GDM1 (cell line): ENCODE measurements at regions not wholly inside any gene's neighbourhood (a gene's known extent, or its start where the extent isn't known, plus 50 kb on each side); places are given as distances from the start of the nearest gene placed in this dataset.

ENCODE experiments used
- DNase-seq: peaks from one replicate; lab custom pipeline; 2025; lab: John Stamatoyannopoulos, UW

GRCh38 chr2:2828774-2829368 lies 497.8 kb upstream of the MYT1L start:
- no peak for DNase-seq

GRCh38 chr2:2827761-2828221 lies 496.7 kb upstream of the MYT1L start:
- no peak for DNase-seq

GRCh38 chr2:2827046-2827636 lies 496.1 kb upstream of the MYT1L start:
- DNase-seq, result no peak

- DNase-seq, result no peak
These were observed 495.5 kb upstream of the MYT1L start for GRCh38 chr2:2826621-2827020.

GRCh38 chr2:2826209-2826551 lies 495.1 kb upstream of the MYT1L start:
- no peak for DNase-seq

- DNase-seq, result no peak
These were observed 494.6 kb upstream of the MYT1L start for GRCh38 chr2:2825516-2826208.

- DNase-seq, result no peak
These were observed 494.0 kb upstream of the MYT1L start for GRCh38 chr2:2825062-2825461.

GRCh38 chr2:2824588-2824987 lies 493.5 kb upstream of the MYT1L start:
- DNase-seq, result no peak

GRCh38 chr2:2823061-2823753 lies 492.1 kb upstream of the MYT1L start:
- DNase-seq, result no peak

- DNase-seq, result no peak
These were observed 491.1 kb upstream of the MYT1L start for GRCh38 chr2:2822143-2822542.

- no peak for DNase-seq
These were observed 481.6 kb upstream of the MYT1L start for GRCh38 chr2:2812648-2813047.

- DNase-seq, result no peak
These were observed 481.0 kb upstream of the MYT1L start for GRCh38 chr2:2812117-2812516.

- DNase-seq, result no peak
These were observed 479.4 kb upstream of the MYT1L start for GRCh38 chr2:2810504-2810903.

- DNase-seq, result no peak
These were observed 478.7 kb upstream of the MYT1L start for GRCh38 chr2:2809771-2810170.

GRCh38 chr2:2808551-2809058 lies 477.5 kb upstream of the MYT1L start:
- DNase-seq, result no peak

- DNase-seq, result no peak
These were observed 475.6 kb upstream of the MYT1L start for GRCh38 chr2:2806711-2807110.

- DNase-seq, result no peak
These were observed 474.2 kb upstream of the MYT1L start for GRCh38 chr2:2805263-2805662.

GRCh38 chr2:2804528-2804927 lies 473.5 kb upstream of the MYT1L start:
- no peak for DNase-seq

- DNase-seq, result no peak
These were observed 470.4 kb upstream of the MYT1L start for GRCh38 chr2:2801458-2801857.

GRCh38 chr2:2800697-2801096 lies 469.6 kb upstream of the MYT1L start:
- no peak for DNase-seq

GRCh38 chr2:2800001-2800400 lies 468.9 kb upstream of the MYT1L start:
- no peak for DNase-seq

GRCh38 chr2:2799151-2799697 lies 468.1 kb upstream of the MYT1L start:
- DNase-seq, result no peak

- DNase-seq, result no peak
These were observed 467.3 kb upstream of the MYT1L start for GRCh38 chr2:2798337-2798736.
